Endothelial cell of umbilical vein (primary cell): ENCODE measurements at regions not wholly inside any gene's neighbourhood (a gene's known extent, or its start where the extent isn't known, plus 50 kb on each side); places are given as distances from the start of the nearest gene placed in this dataset.

Experiments
- BruUV-seq: library from RNA; stranded (reverse); fragments of 400-500 nt; replicated peaks from 2 replicates; lab custom pipeline; 2021; lab: Mats Ljungman, UMichigan
- CTCF ChIA-PET: fragments of 300-600, 350-600 bp; sonication (Branson Sonifier 250); formaldehyde crosslinking; loops from one replicate; lab custom pipeline; 2021; ENCODE audit warnings: antibody characterized with exemption, inconsistent platforms; lab: Charles Lee
- POLR2A ChIA-PET: fragments of 300-600, 350-600 bp; sonication (Branson Sonifier 250); formaldehyde crosslinking; loops from one replicate; lab custom pipeline; 2021; ENCODE audit warnings: antibody characterized with exemption, inconsistent platforms; lab: Charles Lee
- DNase-seq: peaks from one replicate; pipeline ENCODE4 v3.0.0-alpha.2; 2011; ENCODE audit warnings: low read depth, low spot score
- FAIRE-seq: peaks from 2 replicates; lab custom pipeline; 2011; peaks lifted over from hg19 to GRCh38; lab: Jason Lieb, UNC
- H2AFZ ChIP-seq: 2 replicates; pipeline ENCODE4 v1.6.0; 2012; ENCODE audit warnings: low read depth, low read length, control low read depth, inconsistent platforms
- H3K27ac ChIP-seq: 2 replicates; pipeline ENCODE4 v1.5.1; 2011; ENCODE audit warnings: low read depth, mild to moderate bottlenecking, control low read depth, low read length, moderate library complexity; ENCODE audit not compliant: insufficient read depth
- H3K27me3 ChIP-seq, 2 experiments: 2 replicates each; pipeline versions ENCODE4 v1.6.0 to v1.6.1; 2011; ENCODE audit warnings: low read length in 2 of 2, mixed read lengths in 1 of 2; ENCODE audit not compliant: control insufficient read depth in 2 of 2, insufficient read depth in 2 of 2
- H3K36me3 ChIP-seq, 2 experiments: 2 replicates in 1 of 2; 3 replicates in 1 of 2; pipeline ENCODE4 v1.5.1; 2011; ENCODE audit warnings: low read length in 2 of 2, mild to moderate bottlenecking in 1 of 2, moderate library complexity in 1 of 2; ENCODE audit not compliant: control insufficient read depth in 2 of 2, insufficient read depth in 2 of 2; ENCODE audit errors: extremely low read depth in 1 of 2
- H3K4me1 ChIP-seq: 3 replicates; pipeline ENCODE4 v1.5.1; 2011; ENCODE audit warnings: mild to moderate bottlenecking, low read length; ENCODE audit not compliant: control insufficient read depth, insufficient read depth; ENCODE audit errors: extremely low read depth
- H3K4me2 ChIP-seq: 2 replicates; pipeline ENCODE4 v1.6.1; 2011; ENCODE audit warnings: low read length, control low read depth, mixed read lengths; ENCODE audit not compliant: insufficient read depth
- H3K4me3 ChIP-seq, 3 experiments: fragments of 200-600 bp in 1 of 3; sonication (generic), shearing (Covaris generic) in 1 of 3; replicated peaks in 1 of 3; 2 replicates each; pipeline ENCODE4 v1.5.1; 2011 to 2016; ENCODE audit warnings: control low read depth in 3 of 3, low read length in 3 of 3, mild to moderate bottlenecking in 2 of 3, inconsistent platforms in 1 of 3, low read depth in 1 of 3, moderate library complexity in 1 of 3; ENCODE audit not compliant: insufficient read depth in 1 of 3
- H3K79me2 ChIP-seq: 2 replicates; pipeline ENCODE4 v1.6.0; 2012; ENCODE audit warnings: low read length, inconsistent platforms; ENCODE audit not compliant: control insufficient read depth, insufficient read depth
- H3K9ac ChIP-seq: replicated peaks from 2 replicates; pipeline ENCODE3; 2011; ENCODE audit warnings: low read length, control low read depth; ENCODE audit not compliant: insufficient read depth; ENCODE audit errors: extremely low read depth
- H3K9me1 ChIP-seq: replicated peaks from 3 replicates; pipeline ENCODE4 v1.6.0; 2011; ENCODE audit warnings: mild to moderate bottlenecking, low read length; ENCODE audit not compliant: control insufficient read depth, insufficient read depth; ENCODE audit errors: extremely low read depth
- H3K9me3 ChIP-seq: replicated peaks from 2 replicates; pipeline ENCODE4 v1.5.1; 2012; ENCODE audit warnings: low read length, inconsistent platforms; ENCODE audit not compliant: control insufficient read depth, insufficient read depth
- H4K20me1 ChIP-seq: replicated peaks from 2 replicates; pipeline ENCODE3; 2011; ENCODE audit warnings: mild to moderate bottlenecking, low read length; ENCODE audit not compliant: control insufficient read depth, insufficient read depth; ENCODE audit errors: extremely low read depth
- EZH2 ChIP-seq: IDR thresholded peaks from 2 replicates; pipeline ENCODE4 v1.6.1; 2012; ENCODE audit warnings: borderline replicate concordance, low read depth, mild to moderate bottlenecking, moderate library complexity, low read length, inconsistent platforms; ENCODE audit not compliant: severe bottlenecking
- FOS ChIP-seq: IDR thresholded peaks from 2 replicates; pipeline ENCODE4 v1.6.1; 2011; ENCODE audit warnings: mild to moderate bottlenecking, low read length, moderate library complexity, borderline replicate concordance; ENCODE audit not compliant: insufficient read depth
- GATA2 ChIP-seq: IDR thresholded peaks from 2 replicates; pipeline ENCODE4 v1.7.0; 2011; ENCODE audit warnings: low read depth, mild to moderate bottlenecking, moderate library complexity, mixed read lengths, low read length; ENCODE audit not compliant: insufficient read length, insufficient read depth
- JUN ChIP-seq: IDR thresholded peaks from 2 replicates; pipeline ENCODE4 v1.6.1; 2011; ENCODE audit warnings: borderline replicate concordance, low read depth; ENCODE audit not compliant: insufficient read length, insufficient read depth
- MYC ChIP-seq: IDR thresholded peaks from one replicate; pipeline ENCODE4 v1.6.1; 2011; ENCODE audit warnings: mild to moderate bottlenecking, low read depth, low read length
- POLR2A ChIP-seq: IDR thresholded peaks from 2 replicates; pipeline ENCODE4 v1.6.1; 2012; ENCODE audit warnings: low read depth, mild to moderate bottlenecking, control low read depth, low read length
- POLR2AphosphoS5 ChIP-seq: IDR thresholded peaks from 2 replicates; pipeline ENCODE4 v1.6.1; 2012; ENCODE audit warnings: low read depth, mild to moderate bottlenecking, control low read depth, low read length, moderate library complexity; ENCODE audit not compliant: insufficient read depth
- dilution Hi-C: fragments of 300-500 bp; cut with MboI; formaldehyde crosslinking; loops from one replicate; pipeline ENCODE4 v1.15.0; 2019; ENCODE audit warnings: low sequenced_read_pairs; ENCODE audit not compliant: extremely low pct_ligation_motif_present
- intact Hi-C: fragments of 100-400 bp; cut with micrococcal nuclease; formaldehyde crosslinking; loops from one replicate; pipeline ENCODE4 v1.10.0; 2022
- TF ChIP-seq, protein P1 (sequence below), 2 donors: IDR thresholded peaks; 1 replicate in 1 of 2; 2 replicates in 1 of 2; pipeline ENCODE4 v1.5.1; 2011; ENCODE audit warnings: low read length in 2 of 2, mild to moderate bottlenecking in 2 of 2, moderate library complexity in 2 of 2, control low read depth in 1 of 2, inconsistent platforms in 1 of 2, low read depth in 1 of 2; ENCODE audit not compliant: insufficient read depth in 1 of 2; ENCODE audit errors: extremely low read depth in 1 of 2
- TF ChIP-seq, protein P2 (sequence below): IDR thresholded peaks from 2 replicates; pipeline ENCODE4 v1.6.1; 2011; ENCODE audit not compliant: insufficient read depth, insufficient read length

DNA sequence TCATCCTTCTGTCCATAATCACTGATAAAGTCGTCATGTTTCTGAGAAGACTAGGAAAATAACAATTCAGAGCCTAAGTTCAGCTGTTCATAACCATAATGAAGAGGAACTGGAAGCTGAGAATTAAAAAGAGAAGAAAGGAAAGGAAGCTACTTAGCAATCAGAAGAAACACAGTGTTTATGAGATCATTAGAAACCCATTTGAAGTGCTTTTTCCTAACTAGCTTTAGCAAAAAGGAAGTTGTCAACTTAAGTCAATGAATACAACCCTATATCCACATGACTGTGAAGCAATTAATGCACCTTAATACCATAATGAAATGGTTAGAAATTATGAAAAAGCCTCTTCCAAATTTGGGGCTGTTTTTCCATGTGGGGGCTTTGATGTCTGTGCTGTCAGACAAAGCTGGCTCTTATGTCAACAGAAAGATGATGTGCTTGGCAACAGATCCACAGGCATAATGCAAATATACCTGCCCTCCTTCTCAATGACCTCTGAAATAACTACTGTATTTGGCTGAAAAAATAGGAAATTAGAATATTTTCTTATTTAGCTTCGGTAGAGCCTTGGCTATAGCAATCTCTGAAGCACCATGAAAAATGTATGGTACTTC is 463.5 kb downstream of the RASEF start:
- DNase-seq = no peak
- intact Hi-C loops = no loop called here
- no peak overlapping the region for H3K9ac ChIP-seq
- no peak overlapping the region for H2AFZ ChIP-seq
- FAIRE-seq = no peak
- H3K9me3 ChIP-seq = no peaks in the 10 kb centered on the region
- no peaks in the 10 kb centered on the region for H4K20me1 ChIP-seq
- no TSS peak for BruUV-seq
- H3K36me3 ChIP-seq = no peaks in the 10 kb centered on the region
- H3K4me1 ChIP-seq = no peaks in the 10 kb centered on the region
- H3K79me2 ChIP-seq = no peaks in the 10 kb centered on the region
- no peaks in the 10 kb centered on the region for H3K9me1 ChIP-seq
- H3K27me3 ChIP-seq = no peaks in the 10 kb centered on the region
- POLR2A ChIA-PET = no interaction called here
- H3K4me3 ChIP-seq = no peak overlapping the region
- dilution Hi-C loops = no loop called here
- CTCF ChIA-PET = interaction anchor here (0.8 kb wide), 1 partner anchor 13 kb away, joined by 3 read pairs; no protein-coding TSS in a partner anchor
- TF ChIP-seq, protein P1, sequence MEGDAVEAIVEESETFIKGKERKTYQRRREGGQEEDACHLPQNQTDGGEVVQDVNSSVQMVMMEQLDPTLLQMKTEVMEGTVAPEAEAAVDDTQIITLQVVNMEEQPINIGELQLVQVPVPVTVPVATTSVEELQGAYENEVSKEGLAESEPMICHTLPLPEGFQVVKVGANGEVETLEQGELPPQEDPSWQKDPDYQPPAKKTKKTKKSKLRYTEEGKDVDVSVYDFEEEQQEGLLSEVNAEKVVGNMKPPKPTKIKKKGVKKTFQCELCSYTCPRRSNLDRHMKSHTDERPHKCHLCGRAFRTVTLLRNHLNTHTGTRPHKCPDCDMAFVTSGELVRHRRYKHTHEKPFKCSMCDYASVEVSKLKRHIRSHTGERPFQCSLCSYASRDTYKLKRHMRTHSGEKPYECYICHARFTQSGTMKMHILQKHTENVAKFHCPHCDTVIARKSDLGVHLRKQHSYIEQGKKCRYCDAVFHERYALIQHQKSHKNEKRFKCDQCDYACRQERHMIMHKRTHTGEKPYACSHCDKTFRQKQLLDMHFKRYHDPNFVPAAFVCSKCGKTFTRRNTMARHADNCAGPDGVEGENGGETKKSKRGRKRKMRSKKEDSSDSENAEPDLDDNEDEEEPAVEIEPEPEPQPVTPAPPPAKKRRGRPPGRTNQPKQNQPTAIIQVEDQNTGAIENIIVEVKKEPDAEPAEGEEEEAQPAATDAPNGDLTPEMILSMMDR (IDR thresholded peaks at IDR 0.05; ENCODE audit: extremely low read depth in 1 of 2, insufficient read depth in 1 of 2, low read depth in 1 of 2, low read length in 2 of 2) = no peak
- TF ChIP-seq, protein P2, sequence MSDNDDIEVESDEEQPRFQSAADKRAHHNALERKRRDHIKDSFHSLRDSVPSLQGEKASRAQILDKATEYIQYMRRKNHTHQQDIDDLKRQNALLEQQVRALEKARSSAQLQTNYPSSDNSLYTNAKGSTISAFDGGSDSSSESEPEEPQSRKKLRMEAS = no peak
- TF ChIP-seq MYC (no peak), EZH2 (no peak), FOS (no peak), GATA2 (no peak), POLR2A (no peak), POLR2AphosphoS5 (no peak), JUN (no peak)
- H3K4me2 ChIP-seq = no peak overlapping the region
- H3K27ac ChIP-seq = no peak overlapping the region
